DMS153 treated with DMSO at 0.1 percent for 48 hours (cell line): ENCODE measurements at regions not wholly inside any gene's neighbourhood (a gene's known extent, or its start where the extent isn't known, plus 50 kb on each side); places are given as distances from the start of the nearest gene placed in this dataset.

Source experiments
- DNase-seq: peaks from one replicate; lab custom pipeline; 2025; ENCODE audit not compliant: unreplicated experiment; lab: John Stamatoyannopoulos, UW

DNA sequence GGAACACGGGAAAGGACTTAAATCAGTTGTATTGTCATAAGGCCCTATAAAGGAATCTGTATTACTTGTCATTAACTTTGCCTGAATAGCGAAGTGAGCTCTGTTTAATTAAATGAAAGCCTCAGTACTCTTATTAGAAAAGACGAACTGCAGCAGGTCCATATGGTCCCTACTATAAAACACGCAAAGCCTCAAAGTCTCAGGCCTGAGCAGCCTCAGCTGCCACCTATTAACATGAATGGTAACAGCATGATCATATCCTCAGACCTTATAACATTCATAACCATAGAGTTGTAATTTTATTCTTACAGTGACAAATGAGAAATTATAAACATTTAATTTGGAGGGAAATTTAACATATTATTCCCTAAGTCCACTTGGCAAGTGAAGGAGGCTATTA, 1113.7 kb upstream of the WWC1 start:
- no peak for DNase-seq

DNA sequence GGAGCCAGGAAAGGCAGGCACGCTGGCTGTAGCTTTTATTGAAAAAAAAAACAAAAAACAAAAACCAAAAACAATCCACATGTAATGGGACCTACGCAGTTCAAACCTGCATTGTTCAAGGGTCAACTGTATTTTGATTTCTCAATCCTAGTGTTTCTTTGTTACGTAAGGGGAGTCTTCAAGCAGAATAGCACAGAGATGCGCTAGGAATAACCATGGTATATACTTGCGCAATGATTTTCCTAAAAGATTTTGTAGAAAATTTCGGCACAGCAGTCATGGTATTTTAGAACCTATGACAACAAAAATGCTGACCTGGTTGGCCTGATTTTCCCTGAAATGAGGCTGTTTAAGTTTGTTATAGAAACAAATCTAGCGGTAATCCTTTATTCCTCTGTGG, 1110.5 kb upstream of the WWC1 start:
- DNase-seq, result no peak

DNA sequence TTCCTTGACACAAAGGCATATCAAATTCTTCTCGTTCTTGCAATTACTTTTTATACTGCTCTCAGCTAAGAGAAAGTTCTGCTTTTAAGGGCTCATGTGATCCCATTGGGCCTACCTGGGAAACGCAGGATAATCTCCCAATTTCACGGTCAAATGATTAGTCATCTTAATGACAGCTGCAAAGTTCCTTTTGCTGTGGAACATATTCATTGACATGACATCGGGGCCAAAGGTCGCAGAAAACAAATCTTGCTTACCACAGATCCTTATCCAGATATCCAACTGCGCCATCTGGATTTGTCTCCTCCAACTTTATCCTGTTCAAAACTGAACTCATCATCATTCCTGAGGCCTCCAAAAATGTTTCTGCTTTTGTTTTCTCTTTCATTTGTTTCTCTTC, 1085.6 kb upstream of the WWC1 start:
- no peak for DNase-seq

DNA sequence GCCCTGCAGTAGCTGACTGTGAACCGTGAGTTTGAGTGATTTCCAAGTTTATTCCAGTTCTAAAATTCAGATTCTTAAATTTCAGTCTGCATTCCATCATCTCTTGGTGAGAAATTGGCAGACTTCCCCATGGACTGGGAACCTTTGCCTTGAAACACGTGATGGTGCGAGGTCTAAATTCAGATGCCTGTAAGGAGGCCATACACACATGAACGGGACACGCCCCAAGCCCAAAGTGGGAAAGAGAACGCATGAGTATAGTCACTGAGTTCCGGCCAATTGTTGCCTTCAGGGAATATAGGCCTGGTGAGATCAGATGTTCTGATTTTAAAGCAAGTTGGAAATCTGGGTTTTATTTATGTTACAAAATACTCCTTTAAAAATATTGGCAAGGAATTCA, 1084.4 kb upstream of the WWC1 start:
- DNase-seq, result no peak

DNA sequence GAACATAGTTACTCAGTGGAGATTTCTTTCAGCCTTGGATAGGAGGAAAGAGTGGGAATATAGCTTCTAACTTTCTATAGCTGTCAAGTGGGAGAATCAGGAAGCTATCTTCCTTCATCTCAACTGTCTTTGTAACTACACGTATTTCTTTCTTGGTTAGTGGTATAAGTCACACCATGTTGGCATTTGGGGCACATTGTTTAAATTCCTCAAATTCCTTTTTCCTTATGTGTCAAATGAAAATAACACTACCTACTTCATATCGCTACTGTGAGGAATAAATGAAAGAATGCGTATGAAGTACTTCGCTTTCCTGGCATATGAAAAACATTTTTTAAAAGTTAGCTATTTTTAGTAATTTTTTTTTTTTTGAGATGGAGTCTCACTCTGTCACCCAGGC, 1082.5 kb upstream of the WWC1 start:
- DNase-seq, result no peak

DNA sequence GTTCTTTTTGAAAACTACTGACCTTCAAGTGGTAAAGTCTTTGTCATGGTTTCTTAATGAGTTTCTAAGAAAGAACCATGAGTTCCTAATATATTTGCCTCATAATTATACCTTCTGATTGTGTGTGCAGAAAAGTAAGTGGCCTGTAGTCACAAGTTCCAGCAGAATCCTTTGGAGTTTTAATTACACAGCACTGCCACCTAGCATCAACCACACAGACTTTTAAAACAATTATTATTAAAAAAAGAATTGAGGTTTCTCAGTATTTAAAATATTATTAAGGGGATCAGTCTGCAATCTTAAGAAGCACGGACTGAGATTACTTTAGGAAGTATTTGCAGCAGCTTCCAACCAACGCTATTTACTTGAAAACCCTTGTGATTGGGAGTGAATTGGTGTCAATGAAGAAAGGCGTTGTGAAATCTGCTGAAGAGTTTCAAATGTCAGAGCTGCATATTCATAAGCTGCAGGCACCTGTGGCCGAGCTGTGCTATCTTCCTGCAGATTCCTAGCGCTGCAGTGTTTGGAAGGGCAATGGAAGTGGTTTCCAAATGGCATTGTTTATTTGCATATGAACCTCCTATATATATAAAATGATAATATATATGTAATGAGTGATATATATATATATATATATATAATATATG, 1074.2 kb upstream of the WWC1 start:
- DNase-seq, result no peak

DNA sequence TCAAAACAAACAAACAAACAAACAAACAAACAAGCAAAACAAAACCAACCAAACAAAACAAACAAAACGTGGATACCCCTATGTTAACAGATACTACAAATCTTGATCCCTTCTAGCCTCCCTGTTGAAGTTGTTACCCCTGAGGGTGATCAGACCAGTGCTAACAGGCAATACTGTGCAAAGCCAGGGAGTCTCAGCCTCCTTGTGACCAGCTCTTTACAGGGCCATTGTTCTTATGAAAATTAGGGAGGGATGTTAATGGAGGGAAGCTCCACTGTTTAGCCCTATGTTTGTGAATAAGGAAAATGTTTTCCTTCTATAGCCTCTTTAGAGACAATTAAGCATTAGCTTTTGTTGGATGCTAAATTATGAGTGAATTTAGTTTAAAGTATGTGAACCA, 1072.1 kb upstream of the WWC1 start:
- DNase-seq, result no peak

DNA sequence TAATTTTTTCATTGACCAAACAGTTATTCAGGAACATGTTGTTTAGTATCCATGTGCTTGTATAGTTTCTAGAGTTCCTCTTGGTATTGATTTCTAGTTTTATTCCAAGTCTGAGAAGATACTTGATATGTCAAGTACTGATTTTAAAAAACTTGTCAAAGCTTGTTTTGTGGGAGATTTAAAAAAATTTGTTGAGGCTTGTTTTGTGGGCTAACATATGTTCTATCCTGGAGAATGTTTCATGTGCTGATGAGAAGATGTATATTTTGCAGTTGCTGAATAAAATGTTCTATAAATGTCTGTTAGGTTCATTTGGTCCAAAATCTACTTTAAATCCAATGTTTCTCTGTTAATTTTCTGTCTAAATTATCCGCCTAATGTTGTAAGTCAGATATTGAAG, 1065.1 kb upstream of the WWC1 start:
- no peak for DNase-seq

DNA sequence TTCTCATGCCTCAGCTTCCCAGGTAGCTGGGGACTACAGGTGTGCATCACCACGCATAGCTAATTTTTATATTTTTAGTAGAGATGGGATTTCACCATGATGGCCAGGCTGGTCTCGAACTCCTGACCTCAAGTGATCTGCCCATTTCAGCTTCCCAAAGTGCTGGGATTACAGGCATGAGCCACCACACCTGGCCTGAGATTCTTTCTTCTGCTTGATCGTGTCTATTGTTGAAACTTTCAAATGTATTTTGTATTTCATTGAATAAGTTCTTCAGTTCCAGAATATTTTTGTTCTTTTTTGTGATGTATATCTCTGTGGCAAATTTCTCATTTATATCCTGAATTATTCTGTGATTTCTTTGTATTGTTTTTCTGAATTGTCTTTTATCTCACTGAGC, 1063.3 kb upstream of the WWC1 start:
- no peak for DNase-seq

DNA sequence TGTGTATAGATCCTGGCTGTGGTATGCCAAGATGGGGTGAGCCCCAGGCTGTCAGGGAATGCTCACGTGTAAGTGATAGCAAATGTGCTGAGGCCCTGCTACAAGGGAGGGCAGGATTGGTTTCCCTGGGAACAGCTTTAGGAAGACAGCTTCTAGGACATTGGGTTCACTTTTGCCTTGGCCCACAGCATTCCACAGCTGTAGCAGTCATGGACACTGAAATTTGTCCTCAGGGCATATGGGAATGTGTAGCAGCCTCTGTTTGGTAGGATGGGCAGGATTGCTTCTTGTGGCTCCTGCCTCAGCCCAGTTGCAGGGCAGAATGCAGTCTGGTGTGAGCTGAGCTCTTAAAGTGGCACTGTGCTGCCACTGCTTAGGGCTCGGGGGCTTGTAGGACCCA, 1061.7 kb upstream of the WWC1 start:
- no peak for DNase-seq

DNA sequence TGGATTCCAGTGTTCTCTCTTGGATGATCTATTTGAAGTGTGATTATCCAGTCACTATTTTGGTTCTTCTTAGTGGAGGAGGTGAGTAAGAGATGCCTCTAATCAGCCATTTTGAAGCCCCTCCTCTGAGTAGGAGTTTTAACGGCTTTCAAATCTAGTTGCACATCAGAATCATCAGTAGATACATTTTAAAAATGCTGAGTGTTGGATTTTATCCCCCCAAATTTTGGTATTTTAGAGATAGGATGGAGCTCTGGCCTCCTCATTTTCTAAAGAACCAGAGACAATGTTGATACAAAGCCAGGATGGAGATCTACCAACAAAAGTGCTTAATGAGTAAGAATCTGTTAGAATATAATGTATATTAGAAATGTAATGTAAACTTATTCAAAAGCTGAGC, 1061.0 kb upstream of the WWC1 start:
- no peak for DNase-seq

DNA sequence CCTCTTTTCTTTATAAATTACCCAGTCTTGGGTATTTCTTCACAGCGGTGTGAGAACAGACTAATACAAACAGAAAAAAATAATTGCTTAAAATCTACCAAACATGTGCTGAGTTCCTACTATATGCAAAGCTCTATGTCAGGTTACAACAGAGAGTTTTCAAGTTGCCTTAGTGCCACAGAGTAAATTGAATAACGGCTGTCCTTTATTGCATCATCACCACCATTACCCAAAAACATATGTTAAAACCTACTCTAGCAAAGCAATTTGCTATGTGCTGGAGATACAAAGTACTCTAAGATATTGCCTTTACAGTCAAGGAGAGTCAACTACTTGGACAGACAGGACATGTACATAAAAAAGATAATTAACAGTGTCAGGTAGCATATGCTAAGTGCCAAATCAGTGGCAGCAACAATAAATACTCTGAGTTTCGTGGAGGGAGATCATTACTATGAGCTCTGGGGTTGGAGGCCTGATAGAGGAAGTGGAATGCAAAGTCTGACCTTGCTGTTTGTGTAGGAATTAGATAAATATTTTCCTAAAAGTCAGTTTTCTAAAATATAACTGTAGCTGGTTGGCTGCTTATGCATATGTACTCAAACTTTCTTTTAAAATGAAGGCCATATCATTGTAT, 1058.7 kb upstream of the WWC1 start:
- no peak for DNase-seq

DNA sequence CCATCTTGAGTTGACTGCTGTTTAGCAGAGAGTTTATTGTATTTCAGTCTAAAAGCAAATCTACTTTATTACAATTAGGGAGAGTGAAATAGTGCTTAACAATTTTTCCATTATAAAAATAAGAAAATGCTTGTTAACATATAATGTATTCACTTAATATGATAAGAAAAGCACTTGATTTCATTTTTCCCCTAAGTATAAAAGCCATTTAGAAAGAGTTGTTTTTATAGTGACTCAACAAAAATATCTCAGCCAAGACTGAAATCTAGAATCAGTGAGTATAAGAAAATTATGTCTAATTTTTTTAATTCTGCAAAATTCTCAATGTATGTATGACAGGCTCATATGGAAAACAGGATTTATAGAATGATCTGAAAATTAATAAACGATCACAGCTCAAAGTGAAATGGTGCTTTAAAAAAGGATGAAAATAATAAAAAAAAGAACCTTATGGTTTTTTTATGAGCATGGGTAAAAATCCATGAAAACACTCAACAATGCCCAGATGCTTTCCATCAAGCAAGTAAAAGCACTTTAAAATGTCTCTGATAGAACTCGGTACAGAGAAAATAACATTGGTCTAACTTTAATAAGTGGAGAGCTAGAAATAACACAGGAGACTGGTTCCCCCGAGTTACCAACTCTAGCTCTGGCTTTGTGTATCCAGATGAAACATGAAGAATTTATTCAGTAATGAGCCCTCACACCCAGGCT, 1057.8 kb upstream of the WWC1 start:
- DNase-seq, result no peak

DNA sequence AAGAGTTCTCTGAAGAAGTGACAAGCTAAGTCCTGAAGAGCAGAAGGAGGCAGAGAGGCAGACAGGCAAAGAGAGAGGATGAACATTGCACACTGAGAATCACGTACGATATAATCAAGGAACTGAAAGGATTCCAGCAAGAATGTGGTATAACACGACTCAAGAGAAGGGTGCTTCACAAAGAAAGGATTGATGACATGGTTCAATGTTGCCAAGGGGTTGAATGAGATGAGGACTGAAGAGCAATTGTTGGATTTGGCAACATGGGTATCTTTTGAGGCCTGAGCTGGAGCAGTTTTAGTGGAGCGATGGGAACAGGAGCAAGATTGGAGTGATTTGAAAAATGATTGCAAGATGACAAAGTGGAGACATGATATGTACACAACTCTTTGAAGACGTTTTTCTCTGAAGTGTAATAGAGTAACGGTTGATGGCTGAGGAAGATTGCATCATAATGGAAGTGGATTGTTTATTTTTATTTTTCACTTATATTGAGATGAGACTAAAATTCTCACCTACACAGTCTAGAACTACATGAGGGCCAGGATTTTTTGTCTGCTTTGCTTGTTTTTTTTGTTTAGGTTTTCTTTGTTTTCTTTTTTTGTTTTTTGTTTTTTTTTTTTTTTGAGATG, 1049.9 kb upstream of the WWC1 start:
- DNase-seq, result no peak

DNA sequence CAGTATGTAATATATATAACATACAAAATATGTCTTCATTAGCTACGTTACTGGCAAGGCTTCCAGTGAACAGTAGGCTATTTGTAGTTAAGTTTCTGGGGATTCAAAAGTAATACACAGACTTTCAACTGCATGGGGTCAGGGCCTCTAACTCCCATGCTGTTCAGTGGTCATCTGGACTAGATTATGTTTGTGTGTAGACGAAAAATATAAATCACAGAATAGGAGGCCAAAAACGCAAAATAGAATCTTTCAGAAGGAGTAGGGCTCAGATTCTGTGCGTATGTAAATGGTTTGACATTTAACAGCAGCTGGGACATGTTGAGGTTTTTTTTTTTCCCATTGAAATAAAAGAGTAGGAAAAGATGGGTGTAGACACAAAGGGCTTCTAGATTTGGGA, 1048.7 kb upstream of the WWC1 start:
- no peak for DNase-seq

DNA sequence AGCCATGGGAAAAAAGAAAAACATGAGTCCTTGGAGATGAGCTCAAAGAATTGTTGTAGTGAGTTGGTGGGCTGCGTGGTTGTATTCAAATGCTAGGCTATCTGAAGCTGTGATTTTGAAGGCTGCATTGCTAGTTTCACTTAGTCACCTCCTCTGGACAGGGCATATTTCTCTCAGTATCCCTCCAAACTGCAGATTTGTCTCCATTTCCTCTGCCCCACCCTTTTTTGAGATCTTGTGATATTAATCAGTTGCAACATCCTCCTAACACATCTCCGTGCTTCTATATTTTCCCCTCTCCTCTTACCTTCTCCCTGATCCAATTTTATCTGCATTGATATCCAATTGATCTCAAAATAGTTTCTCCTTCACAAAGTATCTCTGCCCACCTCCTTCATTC, 1048.0 kb upstream of the WWC1 start:
- no peak for DNase-seq

DNA sequence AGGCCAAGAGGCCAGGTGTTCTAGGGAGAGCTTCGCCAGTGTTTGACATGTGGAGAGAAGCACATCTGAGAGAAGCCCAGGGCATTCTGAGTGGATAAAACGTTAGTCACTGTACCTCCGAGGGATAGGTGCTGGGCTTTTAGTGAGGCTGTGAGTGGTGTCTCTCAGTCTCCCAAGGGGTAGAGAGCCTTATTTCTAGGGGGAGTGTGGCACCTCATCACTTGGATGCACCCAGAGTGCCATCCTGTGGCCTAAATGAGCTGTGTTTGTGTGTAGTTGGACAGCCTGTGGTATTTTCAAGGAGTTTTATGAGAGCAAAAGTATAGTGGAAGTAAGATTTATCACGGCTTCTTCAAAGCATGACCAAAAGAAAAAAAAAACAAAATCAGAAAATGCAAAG, 1046.9 kb upstream of the WWC1 start:
- DNase-seq, result no peak

DNA sequence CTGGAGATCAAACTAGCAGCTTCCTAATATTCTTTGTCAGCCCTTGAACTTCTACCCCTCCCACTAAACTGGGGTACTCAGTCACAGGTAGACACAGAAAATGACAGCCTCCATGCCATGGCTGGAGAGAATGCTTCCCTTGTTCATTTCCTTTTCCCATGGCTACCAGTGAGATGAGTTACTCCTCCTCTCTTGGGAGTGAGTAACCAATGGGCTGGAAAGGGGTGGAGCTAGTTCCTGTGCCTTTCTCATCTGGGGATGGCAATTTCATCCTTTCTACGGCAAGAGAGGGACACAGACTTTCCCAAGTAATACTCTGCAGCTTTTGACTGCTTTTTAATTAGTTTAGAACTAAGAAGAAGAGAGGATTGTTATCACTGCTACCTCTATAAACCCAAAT, 1045.6 kb upstream of the WWC1 start:
- no peak for DNase-seq

DNA sequence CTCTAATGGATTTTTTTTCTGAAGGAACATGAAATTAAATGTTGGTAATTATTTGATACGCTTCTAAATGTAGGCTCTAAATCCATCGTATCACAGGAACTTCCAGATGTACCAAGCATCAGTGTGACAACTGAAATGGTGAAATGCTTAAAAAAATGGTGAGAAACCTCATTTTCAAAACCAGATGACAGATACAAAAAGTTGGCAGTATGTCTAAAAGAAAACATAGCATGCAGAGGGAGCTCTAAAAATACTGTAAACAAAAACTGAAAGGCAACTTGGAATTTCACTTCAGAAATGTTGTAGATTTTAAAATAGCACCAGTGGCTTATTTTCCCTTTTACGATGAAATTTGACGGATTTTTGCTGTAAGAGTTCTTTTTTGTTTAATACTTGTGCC, 1043.6 kb upstream of the WWC1 start:
- no peak for DNase-seq

DNA sequence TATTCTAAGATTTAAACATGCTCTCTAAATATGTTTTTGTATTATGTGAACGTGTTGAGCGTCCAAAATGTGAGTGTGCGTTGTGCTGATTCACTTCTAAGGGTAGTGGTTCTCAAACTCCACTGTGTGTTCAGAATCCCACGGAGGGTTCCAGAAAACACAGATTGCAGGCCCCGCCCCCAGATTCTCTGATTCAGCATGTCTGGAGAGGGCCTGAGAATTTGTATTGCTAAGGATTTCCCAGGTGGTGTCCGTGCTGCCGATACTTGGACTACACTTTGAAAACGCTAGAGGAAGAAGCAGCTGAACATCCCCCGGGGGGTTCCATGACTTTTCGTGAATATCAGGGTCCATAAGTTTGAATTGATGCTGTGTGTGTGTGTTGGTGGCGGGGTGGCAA, 1043.2 kb upstream of the WWC1 start:
- no peak for DNase-seq

DNA sequence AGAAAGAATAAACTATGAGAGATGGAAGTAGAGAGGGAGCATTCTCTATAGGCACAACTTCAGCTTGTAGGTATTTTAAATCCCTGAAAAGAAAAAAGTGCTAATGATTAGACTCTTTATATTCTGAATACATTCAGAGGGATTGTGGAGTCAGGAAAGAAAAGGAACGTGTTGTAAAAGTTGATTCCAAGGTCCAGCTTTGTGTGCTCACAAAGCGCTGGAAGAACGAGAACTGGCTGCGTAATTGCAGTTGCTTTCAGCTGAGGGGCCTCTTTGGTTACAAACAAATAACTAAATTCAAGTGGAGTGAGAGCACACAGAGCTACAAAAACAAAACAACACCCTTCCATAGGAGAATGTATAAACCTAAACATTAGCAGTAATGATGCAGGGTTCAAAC, 1040.4 kb upstream of the WWC1 start:
- DNase-seq, result no peak

DNA sequence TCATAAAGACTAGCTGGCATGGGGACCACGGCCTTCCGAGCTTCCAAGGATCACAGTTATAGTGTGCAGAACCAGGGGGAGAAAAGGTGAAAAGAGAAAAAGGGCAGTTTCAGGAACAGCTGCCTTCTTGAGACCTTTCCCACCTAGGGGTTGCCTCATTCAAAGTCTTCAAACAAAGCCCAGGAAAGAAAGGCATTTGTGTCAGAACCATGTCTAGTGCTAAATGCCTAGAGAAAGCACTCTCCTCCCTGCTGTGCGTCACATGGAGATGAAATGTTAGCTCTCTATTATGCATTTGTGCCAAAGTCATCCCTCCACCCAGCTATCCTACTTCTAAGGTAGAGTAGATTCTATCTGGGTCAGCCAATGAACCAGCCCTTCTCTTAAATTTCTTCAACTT, 1037.3 kb upstream of the WWC1 start:
- DNase-seq, result no peak
